ENCODE measurements at regions not wholly inside any gene's neighbourhood (a gene's known extent, or its start where the extent isn't known, plus 50 kb on each side); places are given as distances from the start of the nearest gene placed in this dataset.

- TF ChIP-seq, protein P1, sequence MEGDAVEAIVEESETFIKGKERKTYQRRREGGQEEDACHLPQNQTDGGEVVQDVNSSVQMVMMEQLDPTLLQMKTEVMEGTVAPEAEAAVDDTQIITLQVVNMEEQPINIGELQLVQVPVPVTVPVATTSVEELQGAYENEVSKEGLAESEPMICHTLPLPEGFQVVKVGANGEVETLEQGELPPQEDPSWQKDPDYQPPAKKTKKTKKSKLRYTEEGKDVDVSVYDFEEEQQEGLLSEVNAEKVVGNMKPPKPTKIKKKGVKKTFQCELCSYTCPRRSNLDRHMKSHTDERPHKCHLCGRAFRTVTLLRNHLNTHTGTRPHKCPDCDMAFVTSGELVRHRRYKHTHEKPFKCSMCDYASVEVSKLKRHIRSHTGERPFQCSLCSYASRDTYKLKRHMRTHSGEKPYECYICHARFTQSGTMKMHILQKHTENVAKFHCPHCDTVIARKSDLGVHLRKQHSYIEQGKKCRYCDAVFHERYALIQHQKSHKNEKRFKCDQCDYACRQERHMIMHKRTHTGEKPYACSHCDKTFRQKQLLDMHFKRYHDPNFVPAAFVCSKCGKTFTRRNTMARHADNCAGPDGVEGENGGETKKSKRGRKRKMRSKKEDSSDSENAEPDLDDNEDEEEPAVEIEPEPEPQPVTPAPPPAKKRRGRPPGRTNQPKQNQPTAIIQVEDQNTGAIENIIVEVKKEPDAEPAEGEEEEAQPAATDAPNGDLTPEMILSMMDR (IDR thresholded peaks at IDR 0.05), result no peak
- TF ChIP-seq POLR2A (IDR thresholded peaks at IDR 0.05) (no peak), EP300 (IDR thresholded peaks at IDR 0.05) (no peak)
Observed at GRCh38 chr16:86228713-86229112, 281.6 kb upstream of the FOXF1 start.

Measured in tibial nerve (tissue), 4 donors.